Liver (tissue), 8 donors: ENCODE measurements at regions not wholly inside any gene's neighbourhood (a gene's known extent, or its start where the extent isn't known, plus 50 kb on each side); places are given as distances from the start of the nearest gene placed in this dataset.

Experiments
- DNase-seq: peaks from one replicate; pipeline ENCODE4 v3.0.0-alpha.2; 2017; ENCODE audit warnings: low spot score
- H3K27ac ChIP-seq, 2 donors: one replicate each; pipeline ENCODE4 v1.7.0; 2013; ENCODE audit warnings: inconsistent platforms in 2 of 2, low read length in 2 of 2, control low read depth in 1 of 2, low read depth in 1 of 2, mild to moderate bottlenecking in 1 of 2
- H3K27me3 ChIP-seq, 4 donors: one replicate each; pipeline versions ENCODE4 v1.6.1 to v1.7.0; 2013; ENCODE audit warnings: low read length in 3 of 4, inconsistent platforms in 1 of 4, mild to moderate bottlenecking in 1 of 4, moderate library complexity in 1 of 4; ENCODE audit not compliant: control insufficient read depth in 4 of 4, insufficient read depth in 4 of 4
- H3K36me3 ChIP-seq, 4 donors: one replicate each; pipeline versions ENCODE4 v1.6.1 to v1.7.0; 2013; ENCODE audit warnings: low read length in 3 of 4, mild to moderate bottlenecking in 3 of 4, low read depth in 1 of 4, moderate library complexity in 1 of 4; ENCODE audit not compliant: control insufficient read depth in 4 of 4, insufficient read depth in 3 of 4
- H3K4me1 ChIP-seq, 4 donors: one replicate each; pipeline versions ENCODE4 v1.6.1 to v1.7.0; 2013; ENCODE audit warnings: low read length in 3 of 4, mild to moderate bottlenecking in 3 of 4, moderate library complexity in 1 of 4; ENCODE audit not compliant: control insufficient read depth in 4 of 4, insufficient read depth in 4 of 4
- H3K4me3 ChIP-seq, 3 donors: one replicate each; pipeline versions ENCODE4 v1.6.1 to v1.7.0; 2013; ENCODE audit warnings: low read length in 3 of 3, control low read depth in 1 of 3, low read depth in 1 of 3, mild to moderate bottlenecking in 1 of 3
- H3K9ac ChIP-seq, 2 donors: one replicate each; pipeline ENCODE4 v1.7.0; 2013; ENCODE audit warnings: low read length in 2 of 2, mild to moderate bottlenecking in 2 of 2, moderate library complexity in 2 of 2, control low read depth in 1 of 2, low read depth in 1 of 2
- H3K9me3 ChIP-seq, 4 donors: one replicate each; pipeline versions ENCODE4 v1.6.1 to v1.7.0; 2013; ENCODE audit warnings: low read length in 3 of 4; ENCODE audit not compliant: control insufficient read depth in 4 of 4
- ATF3 ChIP-seq: IDR thresholded peaks from 2 replicates; pipeline ENCODE4 v1.6.1; 2016; ENCODE audit warnings: antibody characterized with exemption
- CTCF ChIP-seq: fragments of 150-350 bp; IDR thresholded peaks from 2 replicates; pipeline ENCODE4 v1.5.1; 2017; ENCODE audit warnings: improper control_type of control experiment, low read depth, low read length; ENCODE audit not compliant: missing input control
- EGR1 ChIP-seq, 2 donors: IDR thresholded peaks; 2 replicates each; pipeline ENCODE4 v1.6.1; 2016 to 2018; ENCODE audit warnings: antibody characterized with exemption in 2 of 2, low read depth in 2 of 2
- FOXA1 ChIP-seq: IDR thresholded peaks from 2 replicates; pipeline ENCODE4 v1.6.1; 2016; ENCODE audit warnings: antibody characterized with exemption
- FOXA2 ChIP-seq: IDR thresholded peaks from 2 replicates; pipeline ENCODE4 v1.6.1; 2016; ENCODE audit warnings: antibody characterized with exemption
- GABPA ChIP-seq, 2 donors: IDR thresholded peaks in 1 of 2; conservative IDR thresholded peaks in 1 of 2; 2 replicates each; pipeline ENCODE4 v1.6.1; 2016; ENCODE audit warnings: antibody characterized with exemption in 2 of 2, mild to moderate bottlenecking in 1 of 2, moderate library complexity in 1 of 2
- HNF4A ChIP-seq, 2 donors: conservative IDR thresholded peaks; 2 replicates each; pipeline ENCODE4 v1.6.1; 2016; ENCODE audit warnings: antibody characterized with exemption in 2 of 2, mild to moderate bottlenecking in 2 of 2
- JUND ChIP-seq, 2 donors: IDR thresholded peaks; 2 replicates each; pipeline ENCODE4 v1.6.1; 2016; ENCODE audit warnings: antibody characterized with exemption in 2 of 2
- MAX ChIP-seq: IDR thresholded peaks from 2 replicates; pipeline ENCODE4 v1.6.1; 2016; ENCODE audit warnings: antibody characterized with exemption
- NR2F2 ChIP-seq: IDR thresholded peaks from 2 replicates; pipeline ENCODE4 v1.6.1; 2016; ENCODE audit warnings: antibody characterized with exemption
- RAD21 ChIP-seq, 2 donors: IDR thresholded peaks; 2 replicates each; pipeline ENCODE4 v1.6.1; 2016; ENCODE audit warnings: antibody characterized with exemption in 2 of 2, mild to moderate bottlenecking in 2 of 2
- REST ChIP-seq: IDR thresholded peaks from 2 replicates; pipeline ENCODE4 v1.6.1; 2016; ENCODE audit warnings: antibody characterized with exemption, mild to moderate bottlenecking
- RXRA ChIP-seq, 2 donors: IDR thresholded peaks; 2 replicates each; pipeline ENCODE4 v1.6.1; 2017 to 2018; ENCODE audit warnings: antibody characterized with exemption in 2 of 2, mild to moderate bottlenecking in 1 of 2
- SP1 ChIP-seq: IDR thresholded peaks from 2 replicates; pipeline ENCODE4 v1.6.1; 2018; ENCODE audit warnings: antibody characterized with exemption, mild to moderate bottlenecking
- TAF1 ChIP-seq: conservative IDR thresholded peaks from 2 replicates; pipeline ENCODE4 v1.6.1; 2016; ENCODE audit warnings: antibody characterized with exemption, mild to moderate bottlenecking
- YY1 ChIP-seq: IDR thresholded peaks from 2 replicates; pipeline ENCODE4 v1.6.1; 2016; ENCODE audit warnings: antibody characterized with exemption, mild to moderate bottlenecking
- ZBTB33 ChIP-seq: IDR thresholded peaks from 2 replicates; pipeline ENCODE4 v1.6.1; 2016; ENCODE audit warnings: antibody characterized with exemption
- WGBS: extraction: QIAGEN DNeasy Blood & Tissue Kit; methylation state at CpG from one replicate; pipeline ENCODE4 v1.1.7; 2013; 5-methylcytosine and 5-hydroxymethylcytosine counted together
- donor health status: healthy.
- donor health status: healthy.
- donor health status: healthy.
- donor health status: healthy.
- donor health status: healthy.

GRCh38 chr15:31598620-31599019 lies 272.0 kb downstream of the KLF13 start:
- no peak overlapping the region for H3K27ac ChIP-seq
- no peaks in the 10 kb centered on the region for H3K36me3 ChIP-seq
- no peaks in the 10 kb centered on the region for H3K9me3 ChIP-seq
- WGBS, result 21% methylated on average over 7 of the region's 7 CpGs
- H3K4me3 ChIP-seq, result no peak overlapping the region
- TF ChIP-seq RXRA (IDR thresholded peaks at IDR 0.05) (no peak), EGR1 (IDR thresholded peaks at IDR 0.05; ENCODE audit: low read depth in 2 of 2) (no peak), FOXA1 (no peak), GABPA (IDR thresholded peaks at IDR 0.05 in 1 of 2, conservative IDR thresholded peaks at IDR 0.05 in 1 of 2) (no peak), JUND (IDR thresholded peaks at IDR 0.05) (no peak), YY1 (no peak), REST (no peak)
- H3K4me1 ChIP-seq, result no peaks in the 10 kb centered on the region
- DNase-seq, result no peak
- no peak overlapping the region for H3K9ac ChIP-seq
- no peaks in the 10 kb centered on the region for H3K27me3 ChIP-seq

- no peak overlapping the region for H3K4me3 ChIP-seq
- H3K9ac ChIP-seq, result no peak overlapping the region
- no peaks in the 10 kb centered on the region for H3K4me1 ChIP-seq
- WGBS, result 70% methylated on average over 9 of the region's 9 CpGs
- H3K27me3 ChIP-seq, result no peaks in the 10 kb centered on the region
- TF ChIP-seq HNF4A (conservative IDR thresholded peaks at IDR 0.05) (no peak), RAD21 (IDR thresholded peaks at IDR 0.05) (no peak), ZBTB33 (no peak), EGR1 (IDR thresholded peaks at IDR 0.05; ENCODE audit: low read depth in 2 of 2) (no peak), MAX (no peak), REST (no peak), CTCF (no peak), FOXA1 (no peak), JUND (IDR thresholded peaks at IDR 0.05) (no peak), SP1 (no peak), FOXA2 (no peak), ATF3 (no peak), RXRA (IDR thresholded peaks at IDR 0.05) (no peak), NR2F2 (no peak), TAF1 (no peak)
- H3K27ac ChIP-seq, result no peak overlapping the region
- no peaks in the 10 kb centered on the region for H3K36me3 ChIP-seq
- DNase-seq, result no peak
- H3K9me3 ChIP-seq, result no peaks in the 10 kb centered on the region
Measured at GRCh38 chr15:31605467-31605931, 278.9 kb downstream of the KLF13 start.
